ENCODE measurements at regions not wholly inside any gene's neighbourhood (a gene's known extent, or its start where the extent isn't known, plus 50 kb on each side); places are given as distances from the start of the nearest gene placed in this dataset.

- CTCF ChIA-PET = no interaction called here
Measured at GRCh38 chr6:166678426-166678825, 51.4 kb upstream of the RPS6KA2 start.

GRCh38 chr6:166677941-166678340 lies 50.9 kb upstream of the RPS6KA2 start:
- Histone ChIP-seq H3K4me1 (ENCODE audit: control insufficient read depth, insufficient read depth, low read length) (no peaks in the 10 kb centered on the region), H3K36me3 (ENCODE audit: control insufficient read depth in 2 of 2, insufficient read depth in 1 of 2, low read length in 2 of 2) (no peaks in the 10 kb centered on the region), H3K4me3 (ENCODE audit: low read depth, low read length) (no peak overlapping the region), H3K27ac (ENCODE audit: extremely low read depth, low read depth, low read length) (no peak overlapping the region), H3K9me3 (ENCODE audit: control insufficient read depth, insufficient read depth, low read depth, low read length) (no peaks in the 10 kb centered on the region)
- CTCF ChIA-PET = no interaction called here
- POLR2A ChIA-PET = no interaction called here
- no peak for TF ChIP-seq PRDM6 (tag by site-specific recombination; IDR thresholded peaks at IDR 0.05)
- TF ChIP-seq ZNF138 (tag by site-specific recombination; IDR thresholded peaks at IDR 0.05; ENCODE audit: borderline replicate concordance) = no peak
- no peak for TF ChIP-seq ZNF354C (tag by site-specific recombination; IDR thresholded peaks at IDR 0.05; ENCODE audit: borderline replicate concordance, low read depth)
- TF ChIP-seq ZNF514 (tag by site-specific recombination; IDR thresholded peaks at IDR 0.05) = no peak
- TF ChIP-seq ZSCAN23 (tag by site-specific recombination; IDR thresholded peaks at IDR 0.05) = no peak
- TF ChIP-seq AEBP2 (tag by site-specific recombination; IDR thresholded peaks at IDR 0.05; ENCODE audit: borderline replicate concordance) = no peak
- no peak for TF ChIP-seq ZNF280D (tag by site-specific recombination; IDR thresholded peaks at IDR 0.05)
- TF ChIP-seq SCRT1 (tag by site-specific recombination; IDR thresholded peaks at IDR 0.05; ENCODE audit: borderline replicate concordance) = no peak
- no peak for TF ChIP-seq ZNF449 (tag by site-specific recombination; IDR thresholded peaks at IDR 0.05)
- no peak for TF ChIP-seq SP7 (tag by site-specific recombination; IDR thresholded peaks at IDR 0.05)
- no peak for TF ChIP-seq ZNF837 (tag by site-specific recombination; IDR thresholded peaks at IDR 0.05)
- TF ChIP-seq ZNF302 (tag by site-specific recombination; IDR thresholded peaks at IDR 0.05; ENCODE audit: low read depth) = no peak
- no peak for TF ChIP-seq ZNF513 (tag by site-specific recombination; IDR thresholded peaks at IDR 0.05)

More at GRCh38 chr6:166678426-166678825, 51.4 kb upstream of the RPS6KA2 start:
- Histone ChIP-seq H3K4me3 (ENCODE audit: low read depth, low read length) (no peak overlapping the region), H3K4me1 (ENCODE audit: control insufficient read depth, insufficient read depth, low read length) (no peaks in the 10 kb centered on the region), H3K36me3 (ENCODE audit: control insufficient read depth in 2 of 2, insufficient read depth in 1 of 2, low read length in 2 of 2) (no peaks in the 10 kb centered on the region), H3K9me3 (ENCODE audit: control insufficient read depth, insufficient read depth, low read depth, low read length) (no peaks in the 10 kb centered on the region), H3K27ac (ENCODE audit: extremely low read depth, low read depth, low read length) (no peak overlapping the region)
- POLR2A ChIA-PET = no interaction called here
- no peak for TF ChIP-seq ZNF221 (tag by site-specific recombination; IDR thresholded peaks at IDR 0.05; ENCODE audit: borderline replicate concordance)
- no peak for TF ChIP-seq ZNF148 (tag by site-specific recombination; IDR thresholded peaks at IDR 0.05; ENCODE audit: borderline replicate concordance)
- no peak for TF ChIP-seq ZNF416 (tag by site-specific recombination; IDR thresholded peaks at IDR 0.05)
- TF ChIP-seq ZNF785 (tag by site-specific recombination; IDR thresholded peaks at IDR 0.05) = no peak
- TF ChIP-seq ZNF585B (tag by site-specific recombination; IDR thresholded peaks at IDR 0.05) = no peak
- no peak for TF ChIP-seq OVOL3 (tag by site-specific recombination; IDR thresholded peaks at IDR 0.05)
- TF ChIP-seq ZNF350 (tag by site-specific recombination; IDR thresholded peaks at IDR 0.05) = no peak
- no peak for TF ChIP-seq PBX3 (CRISPR knock-in tag; IDR thresholded peaks at IDR 0.05)
- TF ChIP-seq ZNF155 (tag by site-specific recombination; IDR thresholded peaks at IDR 0.05) = no peak
- TF ChIP-seq RBAK (tag by site-specific recombination; IDR thresholded peaks at IDR 0.05) = no peak

All from HEK293 (cell line).